GM13976 (cell line): ENCODE measurements at regions not wholly inside any gene's neighbourhood (a gene's known extent, or its start where the extent isn't known, plus 50 kb on each side); places are given as distances from the start of the nearest gene placed in this dataset.

Experiments
- DNase-seq: peaks from one replicate; pipeline ENCODE4 v3.0.0; 2012; ENCODE audit warnings: low spot score
- CTCF ChIP-seq: IDR thresholded peaks from 2 replicates; pipeline ENCODE4 v1.5.1; 2012; ENCODE audit warnings: borderline replicate concordance, mild to moderate bottlenecking; ENCODE audit not compliant: insufficient read depth; ENCODE audit errors: extremely low read depth, missing control alignments, control extremely low read depth
- in situ Hi-C: fragments of 300-500 bp; cut with MboI; formaldehyde crosslinking; loops from one replicate; pipeline ENCODE4 v1.12.0; 2022; ENCODE audit warnings: low sequenced_read_pairs, mixed read lengths, inconsistent platforms; ENCODE audit not compliant: unreplicated experiment

DNA sequence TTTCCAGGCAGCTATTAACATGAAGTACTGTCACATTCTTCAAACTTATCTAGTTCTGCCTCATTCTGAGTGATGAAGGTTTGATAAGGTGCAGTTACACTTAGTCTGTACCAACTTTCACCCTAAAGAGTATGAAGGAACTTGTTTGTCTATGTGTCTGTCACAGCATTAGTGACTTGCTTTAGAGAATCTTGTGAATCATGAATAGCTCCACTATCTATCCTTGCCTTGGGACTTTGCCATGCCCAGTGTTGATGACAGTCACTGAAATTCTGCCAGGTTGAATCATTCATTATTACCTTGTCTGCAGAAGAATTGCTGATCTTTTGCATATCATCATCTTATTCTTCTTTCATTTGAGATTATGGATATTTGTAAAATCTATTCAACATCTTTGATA, 50.9 kb upstream of the A1CF start:
- in situ Hi-C loops: no loop called here
- TF ChIP-seq CTCF: no peak
- no peak for DNase-seq

DNA sequence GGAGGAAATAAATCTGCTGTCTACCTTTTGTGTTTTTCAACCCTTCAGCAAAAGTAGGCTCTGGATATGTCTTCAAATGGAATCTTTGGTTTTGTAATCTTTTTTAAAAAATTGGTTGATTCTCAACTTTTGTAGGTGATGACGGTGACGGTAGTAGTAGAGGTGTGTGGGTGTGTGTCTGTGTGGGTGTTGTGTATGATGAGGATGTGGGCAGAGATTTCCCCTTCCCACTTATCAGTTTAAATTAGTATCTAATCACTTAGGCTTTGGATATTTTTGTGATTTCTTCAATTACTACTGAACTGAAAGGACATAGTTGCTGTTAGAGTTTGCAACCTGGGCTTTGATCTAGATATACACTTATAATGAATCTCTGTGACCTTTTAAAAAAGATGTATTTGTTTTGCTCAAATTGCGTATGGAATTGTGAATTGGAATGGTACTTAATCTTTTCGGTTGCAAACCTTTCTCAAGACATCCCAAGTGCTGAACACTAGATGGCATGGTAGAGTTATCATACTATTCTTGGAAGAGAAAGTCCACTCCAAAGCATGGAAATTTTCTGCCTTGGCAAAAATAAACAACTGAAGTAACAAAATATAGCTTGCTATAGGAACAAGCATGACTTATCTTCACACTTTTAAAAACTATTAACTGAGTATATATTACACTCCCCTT, 51.9 kb upstream of the A1CF start:
- in situ Hi-C loops: no loop called here

GRCh38 chr10:50941629-50942028, 56.2 kb upstream of the A1CF start:
- no peak for TF ChIP-seq CTCF
- in situ Hi-C loops: no loop called here
- no peak for DNase-seq

More for the DNA sequence above, 51.9 kb upstream of the A1CF start:
- no peak for TF ChIP-seq CTCF
- DNase-seq: no peak

- no peak for TF ChIP-seq CTCF
- DNase-seq: no peak
- in situ Hi-C loops: no loop called here
These were observed 61.8 kb upstream of the A1CF start for GRCh38 chr10:50946991-50947781.

- no peak for TF ChIP-seq CTCF
- in situ Hi-C loops: no loop called here
These were observed 65.9 kb upstream of the A1CF start for GRCh38 chr10:50951365-50951764.

GRCh38 chr10:50961297-50961696, 75.9 kb upstream of the A1CF start:
- no peak for DNase-seq
- in situ Hi-C loops: no loop called here
- TF ChIP-seq CTCF: no peak

More at GRCh38 chr10:50951365-50951764, 65.9 kb upstream of the A1CF start:
- DNase-seq: no peak

DNA sequence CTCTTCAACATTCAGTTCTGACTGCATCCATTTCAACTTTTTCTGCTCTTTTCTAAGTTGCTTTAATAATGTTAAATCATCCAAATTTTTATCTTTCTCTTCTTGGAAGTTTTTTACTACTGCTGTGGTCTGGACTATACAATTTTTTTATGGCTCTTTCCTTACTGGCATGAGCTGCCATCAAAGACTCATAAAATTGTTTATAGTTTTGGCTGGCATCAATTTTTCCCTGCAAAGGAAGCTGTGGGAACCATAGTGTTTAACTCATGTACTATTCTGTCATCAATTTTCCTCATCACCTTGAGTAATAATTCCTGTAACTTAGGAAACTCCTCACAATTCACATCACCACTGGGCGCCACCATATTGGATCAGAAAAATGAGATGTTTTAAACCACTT, 77.6 kb upstream of the A1CF start:
- no peak for TF ChIP-seq CTCF
- DNase-seq: no peak
- in situ Hi-C loops: no loop called here
